H1 (cell line): ENCODE measurements at regions not wholly inside any gene's neighbourhood (a gene's known extent, or its start where the extent isn't known, plus 50 kb on each side); places are given as distances from the start of the nearest gene placed in this dataset.

ENCODE experiments used
- CTCF ChIA-PET: fragments of 300-600 bp; sonication (Branson Sonifier 250); formaldehyde crosslinking; loops from one replicate; lab custom pipeline; 2021; ENCODE audit not compliant: partially characterized antibody; lab: Charles Lee
- POLR2A ChIA-PET: fragments of 300-600 bp; sonication (Branson Sonifier 250); formaldehyde crosslinking; loops from one replicate; lab custom pipeline; 2021; ENCODE audit warnings: inconsistent platforms; ENCODE audit not compliant: partially characterized antibody; lab: Charles Lee
- DNase-seq, 2 experiments: peaks; one replicate each; pipeline versions ENCODE4 v3.0.0 to v3.0.0-alpha.2; 2010 to 2022; ENCODE audit warnings: low spot score in 2 of 2, low read depth in 1 of 2, mixed read lengths in 1 of 2
- FAIRE-seq: peaks from 2 replicates; lab custom pipeline; 2011; peaks lifted over from hg19 to GRCh38; lab: Jason Lieb, UNC
- H2AFZ ChIP-seq: 2 replicates; pipeline ENCODE4 v1.8.1; 2012; ENCODE audit warnings: low read length, inconsistent platforms
- H2AK5ac ChIP-seq: 2 replicates; pipeline ENCODE4 v1.6.1; 2013; ENCODE audit warnings: low read depth, low read length
- H2BK120ac ChIP-seq: replicated peaks from 2 replicates; pipeline ENCODE3; 2013; ENCODE audit warnings: low read depth, low read length, inconsistent platforms
- H2BK12ac ChIP-seq: 2 replicates; pipeline ENCODE4 v1.6.1; 2013; ENCODE audit warnings: low read depth, low read length
- H2BK15ac ChIP-seq: 2 replicates; pipeline ENCODE4 v1.6.1; 2013; ENCODE audit warnings: low read length
- H2BK20ac ChIP-seq: 2 replicates; pipeline ENCODE4 v1.6.1; 2013; ENCODE audit warnings: low read length
- H2BK5ac ChIP-seq: 2 replicates; pipeline ENCODE4 v1.6.1; 2013; ENCODE audit warnings: low read depth, low read length
- H3K14ac ChIP-seq: 2 replicates; pipeline ENCODE4 v1.6.1; 2013; ENCODE audit warnings: inconsistent platforms; ENCODE audit not compliant: insufficient read length
- H3K18ac ChIP-seq: 2 replicates; pipeline ENCODE4 v1.6.1; 2013; ENCODE audit warnings: low read length; ENCODE audit errors: extremely low read depth
- H3K23ac ChIP-seq: 2 replicates; pipeline ENCODE4 v1.6.1; 2013; ENCODE audit warnings: inconsistent platforms; ENCODE audit not compliant: insufficient read length
- H3K23me2 ChIP-seq: 2 replicates; pipeline ENCODE4 v1.6.1; 2013; ENCODE audit warnings: low read depth, low read length
- H3K27ac ChIP-seq: 2 replicates; pipeline ENCODE4 v1.6.1; 2011; ENCODE audit warnings: low read depth, low read length, inconsistent platforms
- H3K27me3 ChIP-seq, 4 experiments: replicated peaks in 1 of 4; 1 replicate in 1 of 4; 2 replicates in 3 of 4; pipeline versions ENCODE4 v1.6.1 to v1.8.1; 2011 to 2013; ENCODE audit warnings: low read length in 3 of 4, mild to moderate bottlenecking in 3 of 4, inconsistent platforms in 2 of 4, mixed read lengths in 2 of 4, moderate library complexity in 1 of 4; ENCODE audit not compliant: control insufficient read depth in 3 of 4, insufficient read depth in 3 of 4; ENCODE audit errors: extremely low read depth in 1 of 4
- H3K36me3 ChIP-seq, 4 experiments: 2 replicates each; pipeline versions ENCODE4 v1.6.1 to v1.8.1; 2011 to 2013; ENCODE audit warnings: mild to moderate bottlenecking in 4 of 4, low read length in 3 of 4, moderate library complexity in 2 of 4, control low read depth in 1 of 4, inconsistent platforms in 1 of 4; ENCODE audit not compliant: insufficient read depth in 4 of 4, control insufficient read depth in 2 of 4
- H3K4ac ChIP-seq: replicated peaks from 2 replicates; pipeline ENCODE3; 2013; ENCODE audit warnings: low read length, low read depth, mixed read lengths, inconsistent platforms; ENCODE audit not compliant: insufficient read length
- H3K4me1 ChIP-seq, 4 experiments: replicated peaks in 1 of 4; 1 replicate in 1 of 4; 2 replicates in 3 of 4; pipeline versions ENCODE4 v1.6.1 to v1.8.1; 2011 to 2013; ENCODE audit warnings: low read length in 3 of 4, inconsistent platforms in 2 of 4, mixed read lengths in 1 of 4; ENCODE audit not compliant: insufficient read depth in 4 of 4, control insufficient read depth in 3 of 4
- H3K4me2 ChIP-seq, 2 experiments: 2 replicates each; pipeline versions ENCODE4 v1.6.1 to v1.8.1; 2011 to 2013; ENCODE audit warnings: low read depth in 2 of 2, low read length in 2 of 2, control low read depth in 1 of 2, inconsistent platforms in 1 of 2, mild to moderate bottlenecking in 1 of 2; ENCODE audit not compliant: insufficient read depth in 1 of 2
- H3K4me3 ChIP-seq, 4 experiments: fragments of 200-600, 300-600 bp in 1 of 4; sonication (generic), shearing (Covaris generic), sonication (Bioruptor Twin) in 1 of 4; 2 replicates each; pipeline versions ENCODE4 v1.5.1 to v1.8.1; 2011 to 2016; ENCODE audit warnings: low read length in 4 of 4, low read depth in 3 of 4, control low read depth in 2 of 4, inconsistent platforms in 2 of 4, mild to moderate bottlenecking in 2 of 4, mixed read lengths in 1 of 4, moderate library complexity in 1 of 4; ENCODE audit not compliant: insufficient read depth in 2 of 4; ENCODE audit errors: extremely low read depth in 1 of 4
- H3K56ac ChIP-seq: replicated peaks from 2 replicates; pipeline ENCODE3; 2013; ENCODE audit warnings: low read depth, mild to moderate bottlenecking, mixed read lengths, low read length, inconsistent platforms; ENCODE audit not compliant: insufficient read length
- H3K79me1 ChIP-seq: 2 replicates; pipeline ENCODE4 v1.6.1; 2013; ENCODE audit warnings: low read depth, low read length, control low read depth
- H3K79me2 ChIP-seq, 2 experiments: 2 replicates each; pipeline versions ENCODE4 v1.6.1 to v1.8.1; 2012 to 2013; ENCODE audit warnings: low read length in 2 of 2, mild to moderate bottlenecking in 2 of 2, inconsistent platforms in 1 of 2; ENCODE audit not compliant: insufficient read depth in 2 of 2, control insufficient read depth in 1 of 2
- H3K9ac ChIP-seq, 4 experiments: replicated peaks in 1 of 4; 1 replicate in 1 of 4; 2 replicates in 3 of 4; pipeline versions ENCODE4 v1.6.1 to v1.8.1; 2011 to 2013; ENCODE audit warnings: low read depth in 3 of 4, low read length in 3 of 4, control low read depth in 2 of 4, mild to moderate bottlenecking in 2 of 4, moderate library complexity in 2 of 4, inconsistent platforms in 1 of 4; ENCODE audit errors: extremely low read depth in 1 of 4
- H3K9me3 ChIP-seq, 2 experiments: 2 replicates each; pipeline versions ENCODE4 v1.6.1 to v1.8.1; 2012 to 2013; ENCODE audit warnings: mild to moderate bottlenecking in 2 of 2, moderate library complexity in 2 of 2, control low read depth in 1 of 2, inconsistent platforms in 1 of 2, low read depth in 1 of 2, low read length in 1 of 2, mixed read lengths in 1 of 2; ENCODE audit not compliant: insufficient read depth in 2 of 2
- H4K20me1 ChIP-seq, 2 experiments: replicated peaks in 1 of 2; 2 replicates each; pipeline versions ENCODE3 to v1.8.1; 2011 to 2013; ENCODE audit warnings: inconsistent platforms in 2 of 2, low read length in 2 of 2, mild to moderate bottlenecking in 1 of 2; ENCODE audit not compliant: insufficient read depth in 2 of 2, control insufficient read depth in 1 of 2
- H4K5ac ChIP-seq: 2 replicates; pipeline ENCODE4 v1.6.1; 2013; ENCODE audit warnings: low read length, low read depth, mixed read lengths, inconsistent platforms; ENCODE audit not compliant: insufficient read length
- H4K8ac ChIP-seq: 2 replicates; pipeline ENCODE4 v1.8.0; 2013; ENCODE audit warnings: mild to moderate bottlenecking, moderate library complexity, low read length, inconsistent platforms; ENCODE audit not compliant: insufficient read depth; ENCODE audit errors: extremely low read depth
- H4K91ac ChIP-seq: replicated peaks from 2 replicates; pipeline ENCODE3; 2013; ENCODE audit warnings: low read length, mixed read lengths, inconsistent platforms; ENCODE audit not compliant: insufficient read length
- RAD21 ChIP-seq, 2 experiments: IDR thresholded peaks in 1 of 2; conservative IDR thresholded peaks in 1 of 2; 2 replicates each; pipeline ENCODE4 v1.6.1; 2011; ENCODE audit warnings: low read depth in 2 of 2, low read length in 2 of 2, improper control_type of control experiment in 1 of 2, inconsistent platforms in 1 of 2, mild to moderate bottlenecking in 1 of 2, moderate library complexity in 1 of 2
- TEAD4 ChIP-seq: IDR thresholded peaks from 2 replicates; pipeline ENCODE4 v1.6.1; 2012; ENCODE audit warnings: low read depth, low read length, inconsistent platforms, mixed read lengths
- WGBS, 2 experiments: shearing (Covaris generic) in 1 of 2; methylation state at CpG; one replicate each; pipeline versions ENCODE4 v1.1.6 to v1.1.7; 2013 to 2015; ENCODE audit warnings: low lambda C conversion rate in 2 of 2, mixed read lengths in 2 of 2, inconsistent platforms in 1 of 2, low coverage in 1 of 2, missing lambda C conversion rate in 1 of 2; ENCODE audit not compliant: insufficient replicate concordance in 2 of 2, insufficient coverage in 1 of 2, insufficient read length in 1 of 2; ENCODE audit errors: extremely low coverage in 1 of 2, missing lambda C conversion rate in 1 of 2; 5-methylcytosine and 5-hydroxymethylcytosine counted together

DNA sequence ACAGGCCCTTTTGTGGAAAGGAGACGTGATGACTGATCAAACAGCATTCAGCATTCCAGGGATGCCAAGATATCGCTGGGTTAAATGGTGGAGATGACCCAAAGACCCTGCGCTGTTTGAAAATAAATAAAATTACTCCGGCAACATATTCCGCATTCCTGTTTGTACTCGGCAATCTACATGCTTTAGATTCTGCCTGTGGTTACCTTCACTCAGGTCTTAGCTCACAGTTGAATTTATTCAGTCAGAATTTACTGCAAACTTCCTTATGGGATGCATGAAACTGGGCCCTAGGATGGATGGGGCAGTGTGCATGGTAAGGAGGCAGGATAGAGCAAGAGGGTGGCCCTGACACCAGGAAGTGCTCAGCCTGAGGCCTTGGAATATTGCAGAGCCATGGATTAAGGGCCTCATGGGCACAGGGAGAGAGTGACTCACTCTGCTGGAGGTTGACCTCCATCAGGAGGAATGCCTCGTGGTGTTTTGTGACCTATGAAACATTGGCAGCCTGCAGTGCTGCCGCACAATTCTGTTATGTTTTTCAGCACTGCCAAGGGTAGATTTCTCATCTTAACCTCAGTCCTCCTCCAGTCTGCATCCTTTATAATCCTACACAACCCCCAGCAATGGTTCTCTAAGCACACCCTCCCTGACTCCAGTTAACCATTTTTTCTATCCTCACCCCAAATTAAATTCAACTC is 321.4 kb downstream of the IRS1 start:
- peak overlapping the region in 1 of 2 experiments; percentile 20; a peak in 1 of 4 replicates for H3K4me2 ChIP-seq
- DNase-seq (no peak), FAIRE-seq (no peak)
- H4K91ac ChIP-seq: peak overlapping the region; percentile 29
- H3K79me2 ChIP-seq: no peaks in the 10 kb centered on the region
- CTCF ChIA-PET: interaction anchor here (0.6 to 1.4 kb wide), 7 partner anchors 9 to 485 kb away, joined by 3 to 5 read pairs (median 4); no protein-coding TSS in a partner anchor
- no peak overlapping the region for H4K5ac ChIP-seq
- 0 out of 2 replicates have a peak, but pooled peaks cover 2% of the 10 kb centered on the region for H3K23me2 ChIP-seq
- no peaks in the 10 kb centered on the region for H3K79me1 ChIP-seq
- H3K14ac ChIP-seq: no peak overlapping the region
- WGBS, 2 experiments: 78% methylated on average over 8 of the region's 8 CpGs; no CpG with 5 or more reads in 1 of the 2 experiments
- POLR2A ChIA-PET: interaction anchor here (1.1 kb wide), 1 partner anchor 10 kb away, joined by 3 read pairs; no protein-coding TSS in a partner anchor
- no peak overlapping the region for H2BK120ac ChIP-seq
- H3K4ac ChIP-seq: no peak overlapping the region
- no peaks in the 10 kb centered on the region for H3K9me3 ChIP-seq
- peak overlapping the region; percentile 67; the same call in 1 of the 2 replicates for H2AFZ ChIP-seq
- H3K23ac ChIP-seq: no peak overlapping the region
- peak overlapping the region; percentile 96 for H2BK12ac ChIP-seq
- H3K36me3 ChIP-seq: no peaks in the 10 kb centered on the region
- H3K4me1 ChIP-seq: peaks cover 7 to 10% (median 9%) of the 10 kb centered on the region in 4 experiments; a peak in 4 of 7 replicates
- H3K9ac ChIP-seq: no peak overlapping the region
- H2BK20ac ChIP-seq: peak overlapping the region; percentile 82
- no peak overlapping the region for H3K4me3 ChIP-seq
- no peak overlapping the region for H3K27ac ChIP-seq
- H4K20me1 ChIP-seq: no peaks in the 10 kb centered on the region
- H4K8ac ChIP-seq: no peak overlapping the region
- no peak overlapping the region for H3K56ac ChIP-seq
- H3K18ac ChIP-seq: peak overlapping the region; percentile 51
- H2AK5ac ChIP-seq: peak overlapping the region; percentile 45; the same call in 1 of the 2 replicates
- TF ChIP-seq TEAD4: peak; percentile 88
- no peak for TF ChIP-seq RAD21 (IDR thresholded peaks at IDR 0.05 in 1 of 2, conservative IDR thresholded peaks at IDR 0.05 in 1 of 2; ENCODE audit: low read depth in 2 of 2, low read length in 2 of 2)
- peak overlapping the region; percentile 27; the same call in 1 of the 2 replicates for H2BK5ac ChIP-seq
- H3K27me3 ChIP-seq: no peaks in the 10 kb centered on the region
- H2BK15ac ChIP-seq: no peak overlapping the region
